ENCODE measurements at regions not wholly inside any gene's neighbourhood (a gene's known extent, or its start where the extent isn't known, plus 50 kb on each side); places are given as distances from the start of the nearest gene placed in this dataset.
A peak's percentile ranks its signal among the peaks of the same experiment; 100 is the strongest.

DNA sequence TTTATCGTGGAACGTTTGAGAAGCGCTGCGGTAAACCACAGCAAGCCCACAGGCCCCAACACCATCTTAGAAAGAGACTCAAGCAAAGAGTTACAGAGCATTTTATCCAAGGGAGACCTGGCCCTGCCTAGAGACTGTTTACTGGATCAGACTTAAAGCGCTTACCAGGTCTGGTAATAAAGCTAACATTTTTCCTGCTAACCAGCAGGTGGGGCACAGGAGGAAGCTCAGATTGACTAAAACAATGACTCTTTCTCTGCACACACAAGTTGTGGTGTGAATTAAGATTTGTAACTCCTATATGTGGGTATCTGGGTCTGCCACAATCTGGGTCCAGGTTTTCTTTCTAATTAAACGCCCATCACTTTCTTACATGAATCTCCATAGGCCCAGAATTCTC is 136.5 kb upstream of the ETS2 start:
- TF ChIP-seq, protein P1, sequence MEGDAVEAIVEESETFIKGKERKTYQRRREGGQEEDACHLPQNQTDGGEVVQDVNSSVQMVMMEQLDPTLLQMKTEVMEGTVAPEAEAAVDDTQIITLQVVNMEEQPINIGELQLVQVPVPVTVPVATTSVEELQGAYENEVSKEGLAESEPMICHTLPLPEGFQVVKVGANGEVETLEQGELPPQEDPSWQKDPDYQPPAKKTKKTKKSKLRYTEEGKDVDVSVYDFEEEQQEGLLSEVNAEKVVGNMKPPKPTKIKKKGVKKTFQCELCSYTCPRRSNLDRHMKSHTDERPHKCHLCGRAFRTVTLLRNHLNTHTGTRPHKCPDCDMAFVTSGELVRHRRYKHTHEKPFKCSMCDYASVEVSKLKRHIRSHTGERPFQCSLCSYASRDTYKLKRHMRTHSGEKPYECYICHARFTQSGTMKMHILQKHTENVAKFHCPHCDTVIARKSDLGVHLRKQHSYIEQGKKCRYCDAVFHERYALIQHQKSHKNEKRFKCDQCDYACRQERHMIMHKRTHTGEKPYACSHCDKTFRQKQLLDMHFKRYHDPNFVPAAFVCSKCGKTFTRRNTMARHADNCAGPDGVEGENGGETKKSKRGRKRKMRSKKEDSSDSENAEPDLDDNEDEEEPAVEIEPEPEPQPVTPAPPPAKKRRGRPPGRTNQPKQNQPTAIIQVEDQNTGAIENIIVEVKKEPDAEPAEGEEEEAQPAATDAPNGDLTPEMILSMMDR (conservative IDR thresholded peaks at IDR 0.05) = peak; percentile 41
- no peak for TF ChIP-seq EZH2 (IDR thresholded peaks at IDR 0.05; ENCODE audit: low read depth)
